ENCODE measurements at regions not wholly inside any gene's neighbourhood (a gene's known extent, or its start where the extent isn't known, plus 50 kb on each side); places are given as distances from the start of the nearest gene placed in this dataset.
A peak's percentile ranks its signal among the peaks of the same experiment; 100 is the strongest.

DNA sequence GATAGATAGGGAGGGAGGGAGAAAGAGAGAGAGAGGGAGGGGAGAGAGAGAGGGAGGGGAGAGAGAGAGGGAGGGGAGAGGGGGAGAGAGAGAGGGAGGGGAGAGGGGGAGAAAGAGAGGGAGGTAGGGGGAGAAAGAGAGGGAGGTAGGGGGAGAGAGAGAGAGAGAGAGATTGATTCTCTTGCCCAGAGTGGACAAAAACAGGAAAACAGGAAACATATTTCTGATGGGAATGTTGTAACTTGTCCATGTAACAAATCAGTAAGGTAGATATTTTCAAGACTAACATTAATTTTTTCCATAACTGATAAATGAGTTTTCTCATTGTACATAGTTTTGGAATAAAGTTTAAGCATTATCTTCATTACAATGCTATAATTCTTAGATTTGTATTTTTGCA is 811.7 kb upstream of the GRAMD2B start:
- Mint-ChIP-seq H3K4me1 (peaks cover 22% of the 10 kb centered on the region), H3K9me3 (no peaks in the 10 kb centered on the region), H3K27me3 (ENCODE audit: low read depth) (no peaks in the 10 kb centered on the region), H3K27ac (no peak overlapping the region), H3K36me3 (no peaks in the 10 kb centered on the region), H3K4me3 (no peak overlapping the region)
- TF ChIP-seq, protein P1, sequence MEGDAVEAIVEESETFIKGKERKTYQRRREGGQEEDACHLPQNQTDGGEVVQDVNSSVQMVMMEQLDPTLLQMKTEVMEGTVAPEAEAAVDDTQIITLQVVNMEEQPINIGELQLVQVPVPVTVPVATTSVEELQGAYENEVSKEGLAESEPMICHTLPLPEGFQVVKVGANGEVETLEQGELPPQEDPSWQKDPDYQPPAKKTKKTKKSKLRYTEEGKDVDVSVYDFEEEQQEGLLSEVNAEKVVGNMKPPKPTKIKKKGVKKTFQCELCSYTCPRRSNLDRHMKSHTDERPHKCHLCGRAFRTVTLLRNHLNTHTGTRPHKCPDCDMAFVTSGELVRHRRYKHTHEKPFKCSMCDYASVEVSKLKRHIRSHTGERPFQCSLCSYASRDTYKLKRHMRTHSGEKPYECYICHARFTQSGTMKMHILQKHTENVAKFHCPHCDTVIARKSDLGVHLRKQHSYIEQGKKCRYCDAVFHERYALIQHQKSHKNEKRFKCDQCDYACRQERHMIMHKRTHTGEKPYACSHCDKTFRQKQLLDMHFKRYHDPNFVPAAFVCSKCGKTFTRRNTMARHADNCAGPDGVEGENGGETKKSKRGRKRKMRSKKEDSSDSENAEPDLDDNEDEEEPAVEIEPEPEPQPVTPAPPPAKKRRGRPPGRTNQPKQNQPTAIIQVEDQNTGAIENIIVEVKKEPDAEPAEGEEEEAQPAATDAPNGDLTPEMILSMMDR (IDR thresholded peaks at IDR 0.05; ENCODE audit: unreplicated experiment): no peak
- no peak for DNase-seq (ENCODE audit: low spot score in 2 of 2, unreplicated experiment in 2 of 2)

DNA sequence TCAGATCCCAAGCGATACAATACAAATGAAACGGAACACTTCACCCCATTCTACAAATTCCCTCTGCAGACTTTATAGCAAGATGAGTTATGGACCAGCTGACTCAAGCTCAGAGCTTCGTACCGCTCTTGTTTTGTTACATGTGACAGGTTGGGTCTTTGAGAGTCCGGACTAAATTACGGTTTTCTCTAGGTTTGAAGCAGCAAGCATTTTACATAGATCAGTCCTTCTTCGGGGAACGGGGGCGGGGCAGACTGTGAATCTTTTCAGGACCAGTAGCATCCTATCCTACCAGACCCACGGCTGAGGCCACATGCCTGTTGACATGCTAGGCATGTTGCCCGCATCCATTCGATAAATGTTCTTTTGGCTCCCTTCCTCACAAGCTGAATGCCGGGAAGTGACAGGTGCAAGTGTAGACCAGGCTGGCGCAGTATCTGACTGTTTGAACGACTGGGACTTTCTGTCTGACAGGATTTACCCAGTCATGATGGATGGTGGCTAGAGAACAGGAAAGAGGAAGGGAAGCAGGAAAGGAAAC is 811.0 kb upstream of the GRAMD2B start:
- H3K4me1 Mint-ChIP-seq: peaks cover 22% of the 10 kb centered on the region
- no peak for DNase-seq (ENCODE audit: low spot score in 2 of 2, unreplicated experiment in 2 of 2)
- H3K27ac Mint-ChIP-seq: no peak overlapping the region

DNA sequence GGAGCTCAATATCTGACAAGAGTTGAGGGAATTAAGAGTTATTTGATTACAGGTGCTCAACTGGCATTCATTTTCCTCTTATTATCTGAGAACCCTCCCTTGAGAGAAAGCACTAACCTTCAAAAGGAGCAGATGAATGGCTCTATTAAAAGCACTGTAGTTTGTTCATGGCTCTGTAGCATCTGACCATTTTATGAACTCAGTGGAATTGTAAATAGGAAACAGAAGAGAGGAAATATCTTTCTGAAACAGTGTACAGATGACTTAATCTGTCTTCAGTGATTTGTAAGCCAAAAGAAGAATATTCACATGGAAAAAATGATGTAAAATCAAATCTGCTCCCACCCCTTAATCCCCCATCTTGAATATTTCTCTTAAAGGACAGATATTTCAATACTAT is 810.4 kb upstream of the GRAMD2B start:
- H3K4me1 Mint-ChIP-seq: peaks cover 22% of the 10 kb centered on the region
- DNase-seq (ENCODE audit: low spot score in 2 of 2, unreplicated experiment in 2 of 2): no peak
- no peaks in the 10 kb centered on the region for H3K36me3 Mint-ChIP-seq
- H3K27ac Mint-ChIP-seq: peak overlapping the region; percentile 21
- no peak overlapping the region for H3K4me3 Mint-ChIP-seq
- TF ChIP-seq, protein P1 (IDR thresholded peaks at IDR 0.05; ENCODE audit: unreplicated experiment): no peak
- H3K9me3 Mint-ChIP-seq: no peaks in the 10 kb centered on the region
- no peaks in the 10 kb centered on the region for H3K27me3 Mint-ChIP-seq (ENCODE audit: low read depth)

More for the DNA sequence above, 811.0 kb upstream of the GRAMD2B start:
- TF ChIP-seq, protein P1 (IDR thresholded peaks at IDR 0.05; ENCODE audit: unreplicated experiment): no peak
- Mint-ChIP-seq H3K36me3 (no peaks in the 10 kb centered on the region), H3K27me3 (ENCODE audit: low read depth) (no peaks in the 10 kb centered on the region), H3K4me3 (no peak overlapping the region), H3K9me3 (no peaks in the 10 kb centered on the region)

DNA sequence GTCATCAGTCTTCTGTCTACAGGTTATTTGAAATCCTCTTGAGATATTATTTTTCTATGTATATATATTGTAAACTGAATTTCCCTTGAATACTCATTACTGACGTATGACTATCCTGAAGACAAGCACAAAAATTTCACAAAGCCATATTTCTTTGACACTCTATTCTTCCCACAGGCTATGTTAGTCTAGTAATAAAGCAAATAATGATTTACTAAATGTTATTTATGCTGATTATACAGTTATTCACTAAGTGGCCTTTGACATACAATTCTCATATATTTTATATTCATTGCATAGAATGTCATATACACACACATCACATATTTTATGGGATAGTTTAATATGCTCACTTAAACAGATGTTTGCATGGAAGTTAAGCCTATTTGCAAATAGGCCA is 793.0 kb upstream of the GRAMD2B start:
- H3K27ac Mint-ChIP-seq: no peak overlapping the region
- H3K36me3 Mint-ChIP-seq: no peaks in the 10 kb centered on the region
- H3K9me3 Mint-ChIP-seq: no peaks in the 10 kb centered on the region
- H3K27me3 Mint-ChIP-seq (ENCODE audit: low read depth): peaks cover 1% of the 10 kb centered on the region
- TF ChIP-seq, protein P1 (IDR thresholded peaks at IDR 0.05; ENCODE audit: unreplicated experiment): no peak
- H3K4me1 Mint-ChIP-seq: no peaks in the 10 kb centered on the region
- no peak overlapping the region for H3K4me3 Mint-ChIP-seq
- no peak for DNase-seq (ENCODE audit: low spot score in 2 of 2, unreplicated experiment in 2 of 2)

DNA sequence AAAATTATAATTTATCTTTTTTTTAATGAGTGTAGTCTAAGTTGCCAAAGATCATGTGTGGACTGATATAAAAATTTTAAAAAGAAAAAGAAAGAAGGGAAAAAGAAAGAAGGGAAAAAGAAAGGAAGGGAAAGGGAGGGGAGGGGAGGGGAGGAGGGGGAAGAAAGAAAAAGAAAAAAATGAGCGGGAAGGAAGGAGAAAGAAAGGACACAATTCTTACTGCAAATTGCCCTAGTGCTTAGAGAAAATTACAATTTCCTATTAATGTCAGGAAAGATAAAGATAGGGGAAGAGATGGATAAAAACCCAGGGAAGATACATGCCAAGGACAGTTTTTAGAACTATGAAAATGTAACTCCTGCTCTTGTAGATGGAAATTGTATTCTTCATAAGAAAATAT is 789.7 kb upstream of the GRAMD2B start:
- no peak for DNase-seq (ENCODE audit: low spot score in 2 of 2, unreplicated experiment in 2 of 2)
- H3K27ac Mint-ChIP-seq: no peak overlapping the region
- H3K27me3 Mint-ChIP-seq (ENCODE audit: low read depth): peaks cover 1% of the 10 kb centered on the region
- H3K36me3 Mint-ChIP-seq: no peaks in the 10 kb centered on the region
- H3K9me3 Mint-ChIP-seq: no peaks in the 10 kb centered on the region
- no peak overlapping the region for H3K4me3 Mint-ChIP-seq
- H3K4me1 Mint-ChIP-seq: no peaks in the 10 kb centered on the region
- TF ChIP-seq, protein P1 (IDR thresholded peaks at IDR 0.05; ENCODE audit: unreplicated experiment): no peak
